ENCODE measurements at regions not wholly inside any gene's neighbourhood (a gene's known extent, or its start where the extent isn't known, plus 50 kb on each side); places are given as distances from the start of the nearest gene placed in this dataset.

DNA sequence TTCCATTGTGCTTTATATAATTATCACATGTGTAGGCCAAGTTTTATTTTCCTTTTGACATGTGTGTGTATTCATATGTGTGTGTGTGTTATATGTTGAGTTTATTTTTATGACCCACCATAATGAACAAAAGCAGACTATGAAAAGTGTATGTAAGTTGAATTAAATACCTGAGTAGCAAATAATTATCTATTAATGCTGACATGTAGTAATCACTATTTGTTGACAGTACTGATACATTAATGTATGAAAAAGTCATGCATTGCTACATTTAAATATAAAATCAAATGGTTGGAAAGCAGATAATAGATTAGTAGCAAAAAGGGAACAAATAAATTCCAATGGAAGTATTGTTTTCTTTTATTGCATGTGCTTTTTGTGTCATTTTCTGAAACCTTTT, 1948.5 kb upstream of the PCDH20 start:
- Histone ChIP-seq H3K9me3 (ENCODE audit: control extremely low read depth in 1 of 5, control insufficient read depth in 4 of 5, insufficient read depth in 2 of 5, low read depth in 1 of 5, low read length in 4 of 5) (peaks cover 0 to 6% (median 4%) of the 10 kb centered on the region in 5 experiments), H3K27ac (ENCODE audit: insufficient read depth in 1 of 2, low read depth in 1 of 2, low read length in 2 of 2, poor library complexity in 1 of 2, severe bottlenecking in 2 of 2) (no peak overlapping the region), H3K27me3 (replicated peaks in 2 of 5; ENCODE audit: control insufficient read depth in 4 of 5, insufficient read depth in 5 of 5, low read length in 4 of 5) (no peaks in the 10 kb centered on the region), H3K4me1 (ENCODE audit: control extremely low read depth in 1 of 4, control insufficient read depth in 4 of 4, insufficient read depth in 4 of 4, low read length in 3 of 4) (no peaks in the 10 kb centered on the region), H3K36me3 (ENCODE audit: control insufficient read depth in 4 of 4, insufficient read depth in 4 of 4, low read length in 3 of 4) (no peaks in the 10 kb centered on the region), H3K4me3 (ENCODE audit: control insufficient read depth in 1 of 7, extremely low read depth in 1 of 7, insufficient read depth in 4 of 7, low read depth in 2 of 7, low read length in 6 of 7) (no peak overlapping the region)
- ChIA-PET POLR2A (no interaction called here), CTCF (no interaction called here)
- DNase-seq, result no peak

DNA sequence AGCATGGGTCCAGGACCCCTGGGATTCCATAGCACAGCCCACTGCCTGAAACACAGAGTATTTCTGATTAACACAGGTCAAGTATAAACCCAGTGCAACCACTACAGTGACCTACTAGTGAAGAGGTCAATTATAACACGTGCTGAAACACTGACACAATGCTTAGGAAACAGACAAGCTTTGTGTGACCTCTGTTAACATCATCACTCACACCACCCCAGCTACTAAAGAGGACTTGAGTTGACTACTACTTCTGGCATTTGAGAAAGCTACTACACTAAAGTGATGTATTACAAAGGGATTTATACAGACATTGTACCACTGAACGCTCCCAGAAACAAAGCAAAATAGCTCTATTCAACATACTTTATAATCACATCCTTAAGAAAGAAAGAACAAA, 1935.9 kb upstream of the PCDH20 start:
- Histone ChIP-seq H3K36me3 (ENCODE audit: control insufficient read depth in 4 of 4, insufficient read depth in 4 of 4, low read length in 3 of 4) (no peaks in the 10 kb centered on the region), H3K27ac (ENCODE audit: insufficient read depth in 1 of 2, low read depth in 1 of 2, low read length in 2 of 2, poor library complexity in 1 of 2, severe bottlenecking in 2 of 2) (no peak overlapping the region), H3K4me3 (ENCODE audit: control insufficient read depth in 1 of 7, extremely low read depth in 1 of 7, insufficient read depth in 4 of 7, low read depth in 2 of 7, low read length in 6 of 7) (no peak overlapping the region), H3K27me3 (replicated peaks in 2 of 5; ENCODE audit: control insufficient read depth in 4 of 5, insufficient read depth in 5 of 5, low read length in 4 of 5) (no peaks in the 10 kb centered on the region), H3K4me1 (ENCODE audit: control extremely low read depth in 1 of 4, control insufficient read depth in 4 of 4, insufficient read depth in 4 of 4, low read length in 3 of 4) (no peaks in the 10 kb centered on the region), H3K9me3 (ENCODE audit: control extremely low read depth in 1 of 5, control insufficient read depth in 4 of 5, insufficient read depth in 2 of 5, low read depth in 1 of 5, low read length in 4 of 5) (no peaks in the 10 kb centered on the region)
- ChIA-PET CTCF (no interaction called here), POLR2A (no interaction called here)
- no peak for DNase-seq
- WGBS (ENCODE audit: insufficient coverage), result 100% methylated on average over 1 of the region's 2 CpGs

DNA sequence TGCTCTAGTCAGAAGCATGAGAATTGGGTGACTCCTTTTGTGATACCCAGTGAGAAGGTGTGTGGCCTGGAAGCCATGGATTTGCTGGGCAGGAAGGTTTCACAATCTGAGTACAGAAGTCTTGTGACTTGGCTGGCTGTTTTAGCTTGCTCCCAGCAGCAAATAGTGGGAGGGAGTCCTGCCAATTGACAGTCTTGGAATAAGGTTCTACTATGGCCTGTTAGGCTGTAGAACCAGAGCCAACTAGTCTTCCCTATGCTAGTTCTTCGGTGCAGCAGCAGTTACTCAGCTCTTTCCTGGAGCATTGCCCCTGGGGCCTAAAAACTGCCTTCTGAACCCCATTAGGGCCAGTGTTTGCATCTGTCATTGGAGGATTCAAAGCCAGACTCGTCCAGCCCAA, 1935.4 kb upstream of the PCDH20 start:
- ChIA-PET CTCF (no interaction called here), POLR2A (no interaction called here)
- Histone ChIP-seq H3K4me1 (ENCODE audit: control extremely low read depth in 1 of 4, control insufficient read depth in 4 of 4, insufficient read depth in 4 of 4, low read length in 3 of 4) (no peaks in the 10 kb centered on the region), H3K27ac (ENCODE audit: insufficient read depth in 1 of 2, low read depth in 1 of 2, low read length in 2 of 2, poor library complexity in 1 of 2, severe bottlenecking in 2 of 2) (no peak overlapping the region), H3K27me3 (replicated peaks in 2 of 5; ENCODE audit: control insufficient read depth in 4 of 5, insufficient read depth in 5 of 5, low read length in 4 of 5) (no peaks in the 10 kb centered on the region), H3K9me3 (ENCODE audit: control extremely low read depth in 1 of 5, control insufficient read depth in 4 of 5, insufficient read depth in 2 of 5, low read depth in 1 of 5, low read length in 4 of 5) (no peaks in the 10 kb centered on the region), H3K36me3 (ENCODE audit: control insufficient read depth in 4 of 4, insufficient read depth in 4 of 4, low read length in 3 of 4) (no peaks in the 10 kb centered on the region), H3K4me3 (ENCODE audit: control insufficient read depth in 1 of 7, extremely low read depth in 1 of 7, insufficient read depth in 4 of 7, low read depth in 2 of 7, low read length in 6 of 7) (no peak overlapping the region)
- DNase-seq, result no peak
- 94% methylated on average over 2 of the region's 2 CpGs for WGBS (ENCODE audit: insufficient coverage)

DNA sequence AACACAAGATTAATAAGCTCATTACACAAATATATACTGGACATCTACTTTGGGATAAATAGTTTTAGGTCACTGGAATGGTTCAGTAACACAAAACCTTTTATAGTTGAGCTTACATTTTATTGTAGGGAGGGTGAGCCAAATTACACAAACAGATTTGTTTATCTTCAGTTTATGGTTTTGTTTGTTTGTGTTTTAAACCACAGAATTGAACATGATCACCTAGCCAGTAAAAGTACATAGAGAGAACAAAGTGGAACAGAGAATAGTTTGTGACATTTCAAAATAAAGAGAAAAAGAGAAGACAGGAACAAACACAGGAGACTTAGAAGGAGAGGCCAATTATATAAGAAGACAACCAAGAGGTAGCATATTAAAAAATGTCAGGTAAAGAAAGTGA, 1930.2 kb upstream of the PCDH20 start:
- no peaks in the 10 kb centered on the region for H3K27me3 ChIP-seq (replicated peaks in 2 of 5; ENCODE audit: control insufficient read depth in 4 of 5, insufficient read depth in 5 of 5, low read length in 4 of 5)
- ChIA-PET POLR2A (no interaction called here), CTCF (no interaction called here)
- H3K4me3 ChIP-seq (ENCODE audit: control insufficient read depth in 1 of 7, extremely low read depth in 1 of 7, insufficient read depth in 4 of 7, low read depth in 2 of 7, low read length in 6 of 7), result no peak overlapping the region
- H3K4me1 ChIP-seq (ENCODE audit: control extremely low read depth in 1 of 4, control insufficient read depth in 4 of 4, insufficient read depth in 4 of 4, low read length in 3 of 4), result no peaks in the 10 kb centered on the region
- no peak overlapping the region for H3K27ac ChIP-seq (ENCODE audit: insufficient read depth in 1 of 2, low read depth in 1 of 2, low read length in 2 of 2, poor library complexity in 1 of 2, severe bottlenecking in 2 of 2)
- no peaks in the 10 kb centered on the region for H3K9me3 ChIP-seq (ENCODE audit: control extremely low read depth in 1 of 5, control insufficient read depth in 4 of 5, insufficient read depth in 2 of 5, low read depth in 1 of 5, low read length in 4 of 5)
- DNase-seq, result no peak
- H3K36me3 ChIP-seq (ENCODE audit: control insufficient read depth in 4 of 4, insufficient read depth in 4 of 4, low read length in 3 of 4), result no peaks in the 10 kb centered on the region

DNA sequence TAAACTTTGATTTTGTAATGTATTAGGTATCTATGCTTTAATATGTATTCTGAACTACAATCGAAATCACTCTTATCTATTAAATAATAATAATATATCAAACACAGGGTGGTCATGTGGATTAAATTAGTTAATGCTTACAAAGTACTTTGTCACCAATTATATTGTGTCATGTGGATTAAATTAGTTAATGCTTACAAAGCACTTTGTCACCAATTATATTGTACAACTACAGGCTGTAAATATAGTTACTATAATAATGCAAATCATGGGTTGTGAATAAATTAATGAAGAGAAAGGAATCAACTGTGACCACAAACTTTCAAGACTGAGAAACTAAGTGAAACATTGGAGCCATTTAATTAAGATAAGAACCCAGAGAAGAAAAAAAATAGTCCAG, 1929.1 kb upstream of the PCDH20 start:
- Histone ChIP-seq H3K9me3 (ENCODE audit: control extremely low read depth in 1 of 5, control insufficient read depth in 4 of 5, insufficient read depth in 2 of 5, low read depth in 1 of 5, low read length in 4 of 5) (no peaks in the 10 kb centered on the region), H3K27ac (ENCODE audit: insufficient read depth in 1 of 2, low read depth in 1 of 2, low read length in 2 of 2, poor library complexity in 1 of 2, severe bottlenecking in 2 of 2) (no peak overlapping the region), H3K27me3 (replicated peaks in 2 of 5; ENCODE audit: control insufficient read depth in 4 of 5, insufficient read depth in 5 of 5, low read length in 4 of 5) (no peaks in the 10 kb centered on the region), H3K4me3 (ENCODE audit: control insufficient read depth in 1 of 7, extremely low read depth in 1 of 7, insufficient read depth in 4 of 7, low read depth in 2 of 7, low read length in 6 of 7) (no peak overlapping the region), H3K4me1 (ENCODE audit: control extremely low read depth in 1 of 4, control insufficient read depth in 4 of 4, insufficient read depth in 4 of 4, low read length in 3 of 4) (no peaks in the 10 kb centered on the region), H3K36me3 (ENCODE audit: control insufficient read depth in 4 of 4, insufficient read depth in 4 of 4, low read length in 3 of 4) (no peaks in the 10 kb centered on the region)
- ChIA-PET POLR2A (no interaction called here), CTCF (no interaction called here)
- no CpG with 5 or more reads among the region's 1 CpG for WGBS (ENCODE audit: insufficient coverage)
- DNase-seq, result no peak

DNA sequence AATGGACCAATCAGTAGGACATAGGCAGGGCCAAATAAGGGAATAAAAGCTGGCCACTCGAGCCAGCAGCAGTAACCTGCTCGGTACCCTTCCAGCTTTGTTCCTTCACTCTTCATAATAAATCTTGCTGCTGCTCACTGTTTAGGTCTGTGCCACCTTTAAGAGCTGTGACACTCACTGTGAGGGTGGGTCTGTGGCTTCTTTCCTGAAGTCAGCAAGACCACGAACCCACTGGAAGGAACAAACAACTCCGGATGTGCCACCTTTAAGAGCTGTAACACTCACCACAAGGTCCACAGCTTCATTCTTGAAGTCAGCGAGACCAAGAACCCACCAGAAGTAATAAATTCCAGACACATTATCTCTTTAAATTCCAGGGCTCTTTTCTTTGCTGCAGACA, 1922.3 kb upstream of the PCDH20 start:
- H3K9me3 ChIP-seq (ENCODE audit: control extremely low read depth in 1 of 5, control insufficient read depth in 4 of 5, insufficient read depth in 2 of 5, low read depth in 1 of 5, low read length in 4 of 5), result no peaks in the 10 kb centered on the region
- H3K4me1 ChIP-seq (ENCODE audit: control extremely low read depth in 1 of 4, control insufficient read depth in 4 of 4, insufficient read depth in 4 of 4, low read length in 3 of 4), result no peaks in the 10 kb centered on the region
- CTCF ChIA-PET, result no interaction called here
- no peak for DNase-seq
- WGBS (ENCODE audit: insufficient coverage), result 73% methylated on average over 4 of the region's 5 CpGs
- no peaks in the 10 kb centered on the region for H3K27me3 ChIP-seq (replicated peaks in 2 of 5; ENCODE audit: control insufficient read depth in 4 of 5, insufficient read depth in 5 of 5, low read length in 4 of 5)
- H3K27ac ChIP-seq (ENCODE audit: insufficient read depth in 1 of 2, low read depth in 1 of 2, low read length in 2 of 2, poor library complexity in 1 of 2, severe bottlenecking in 2 of 2), result no peak overlapping the region
- no peak overlapping the region for H3K4me3 ChIP-seq (ENCODE audit: control insufficient read depth in 1 of 7, extremely low read depth in 1 of 7, insufficient read depth in 4 of 7, low read depth in 2 of 7, low read length in 6 of 7)
- no peaks in the 10 kb centered on the region for H3K36me3 ChIP-seq (ENCODE audit: control insufficient read depth in 4 of 4, insufficient read depth in 4 of 4, low read length in 3 of 4)
- POLR2A ChIA-PET, result no interaction called here

DNA sequence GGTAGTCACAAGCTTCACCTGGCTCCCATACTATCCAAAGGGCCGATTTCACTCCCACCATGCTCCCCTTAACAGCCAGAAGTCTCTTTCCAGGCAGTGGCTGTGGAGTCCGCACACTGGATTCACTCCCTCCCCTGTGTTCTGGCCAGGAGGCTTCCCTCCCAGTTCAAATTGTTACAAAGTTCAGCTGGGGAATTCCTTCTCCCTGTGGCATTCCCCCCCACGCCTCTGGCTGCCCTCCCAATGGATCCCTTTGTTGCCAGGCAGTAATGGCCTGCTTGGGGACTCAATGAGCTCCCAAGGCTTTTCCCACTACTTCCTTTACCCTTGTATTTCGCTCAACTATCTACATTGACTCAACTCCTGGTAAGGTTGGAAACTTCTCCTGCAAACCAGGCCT, 1921.4 kb upstream of the PCDH20 start:
- POLR2A ChIA-PET, result no interaction called here
- no peaks in the 10 kb centered on the region for H3K9me3 ChIP-seq (ENCODE audit: control extremely low read depth in 1 of 5, control insufficient read depth in 4 of 5, insufficient read depth in 2 of 5, low read depth in 1 of 5, low read length in 4 of 5)
- CTCF ChIA-PET, result no interaction called here
- no peak overlapping the region for H3K27ac ChIP-seq (ENCODE audit: insufficient read depth in 1 of 2, low read depth in 1 of 2, low read length in 2 of 2, poor library complexity in 1 of 2, severe bottlenecking in 2 of 2)
- no peaks in the 10 kb centered on the region for H3K27me3 ChIP-seq (replicated peaks in 2 of 5; ENCODE audit: control insufficient read depth in 4 of 5, insufficient read depth in 5 of 5, low read length in 4 of 5)
- no peak for DNase-seq
- WGBS (ENCODE audit: insufficient coverage), result 83% methylated on average over 4 of the region's 4 CpGs
- no peaks in the 10 kb centered on the region for H3K4me1 ChIP-seq (ENCODE audit: control extremely low read depth in 1 of 4, control insufficient read depth in 4 of 4, insufficient read depth in 4 of 4, low read length in 3 of 4)
- no peak overlapping the region for H3K4me3 ChIP-seq (ENCODE audit: control insufficient read depth in 1 of 7, extremely low read depth in 1 of 7, insufficient read depth in 4 of 7, low read depth in 2 of 7, low read length in 6 of 7)
- H3K36me3 ChIP-seq (ENCODE audit: control insufficient read depth in 4 of 4, insufficient read depth in 4 of 4, low read length in 3 of 4), result no peaks in the 10 kb centered on the region

DNA sequence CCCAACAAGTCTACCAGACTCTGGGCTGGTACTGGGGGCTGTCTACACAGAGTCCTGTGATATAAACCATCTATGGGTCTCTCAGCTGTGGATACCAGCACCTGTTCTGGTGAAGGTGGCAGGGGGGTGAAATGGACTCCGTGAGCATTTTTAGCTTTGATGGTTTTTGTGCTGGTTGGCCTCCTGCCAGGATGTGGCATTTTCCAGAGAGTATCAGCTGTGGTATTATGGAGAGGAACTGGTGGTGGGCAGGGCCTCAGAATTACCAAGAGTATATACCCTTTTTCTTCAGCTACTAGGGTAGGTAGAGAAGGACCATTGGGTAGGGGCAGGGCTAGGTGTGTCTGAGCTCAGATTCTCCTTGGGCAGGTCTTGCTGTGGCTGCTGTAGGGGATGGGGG, 1920.9 kb upstream of the PCDH20 start:
- H3K4me1 ChIP-seq (ENCODE audit: control extremely low read depth in 1 of 4, control insufficient read depth in 4 of 4, insufficient read depth in 4 of 4, low read length in 3 of 4), result no peaks in the 10 kb centered on the region
- ChIA-PET POLR2A (no interaction called here), CTCF (no interaction called here)

More for the DNA sequence above, 1920.9 kb upstream of the PCDH20 start:
- no peak overlapping the region for H3K4me3 ChIP-seq (ENCODE audit: control insufficient read depth in 1 of 7, extremely low read depth in 1 of 7, insufficient read depth in 4 of 7, low read depth in 2 of 7, low read length in 6 of 7)
- H3K9me3 ChIP-seq (ENCODE audit: control extremely low read depth in 1 of 5, control insufficient read depth in 4 of 5, insufficient read depth in 2 of 5, low read depth in 1 of 5, low read length in 4 of 5), result no peaks in the 10 kb centered on the region
- DNase-seq, result no peak
- H3K27me3 ChIP-seq (replicated peaks in 2 of 5; ENCODE audit: control insufficient read depth in 4 of 5, insufficient read depth in 5 of 5, low read length in 4 of 5), result no peaks in the 10 kb centered on the region
- H3K36me3 ChIP-seq (ENCODE audit: control insufficient read depth in 4 of 4, insufficient read depth in 4 of 4, low read length in 3 of 4), result no peaks in the 10 kb centered on the region
- H3K27ac ChIP-seq (ENCODE audit: insufficient read depth in 1 of 2, low read depth in 1 of 2, low read length in 2 of 2, poor library complexity in 1 of 2, severe bottlenecking in 2 of 2), result no peak overlapping the region
- 100% methylated on average over 1 of the region's 1 CpG for WGBS (ENCODE audit: insufficient coverage)
